ENCODE measurements at regions not wholly inside any gene's neighbourhood (a gene's known extent, or its start where the extent isn't known, plus 50 kb on each side); places are given as distances from the start of the nearest gene placed in this dataset.
"Not testable (repeated sequence)": the region's sequence is repeated elsewhere in the genome, so short reads cannot be mapped to it uniquely, and the experiment has no call there.

GRCh38 chr2:12617366-12617765, 99.4 kb upstream of the TRIB2 start:
- intact Hi-C loops (cut with DNase I): no loop called here
- no peak for DNase-seq (ENCODE audit: low spot score)

- intact Hi-C loops (cut with DNase I): no loop called here
- DNase-seq (ENCODE audit: low spot score): no peak
Measured at GRCh38 chr2:12617853-12618252, 98.9 kb upstream of the TRIB2 start.

GRCh38 chr2:12618576-12618975, 98.2 kb upstream of the TRIB2 start:
- intact Hi-C loops (cut with DNase I): no loop called here
- DNase-seq (ENCODE audit: low spot score): no peak

- intact Hi-C loops (cut with DNase I): no loop called here
- DNase-seq (ENCODE audit: low spot score): no peak
Measured at GRCh38 chr2:12619975-12620374, 96.8 kb upstream of the TRIB2 start.

- DNase-seq (ENCODE audit: low spot score): no peak
- intact Hi-C loops (cut with DNase I): no loop called here
Measured at GRCh38 chr2:12620759-12621158, 96.0 kb upstream of the TRIB2 start.

GRCh38 chr2:12623051-12623450, 93.7 kb upstream of the TRIB2 start:
- DNase-seq (ENCODE audit: low spot score): no peak
- intact Hi-C loops (cut with DNase I): no loop called here

- no peak for DNase-seq (ENCODE audit: low spot score)
- intact Hi-C loops (cut with DNase I): no loop called here
Measured at GRCh38 chr2:12624384-12624783, 92.4 kb upstream of the TRIB2 start.

- intact Hi-C loops (cut with DNase I): no loop called here
Measured at GRCh38 chr2:12624905-12625598, 91.7 kb upstream of the TRIB2 start.

GRCh38 chr2:12628541-12628940, 88.2 kb upstream of the TRIB2 start:
- DNase-seq (ENCODE audit: low spot score); intact Hi-C loops (cut with DNase I): not testable (repeated sequence)

More at GRCh38 chr2:12624905-12625598, 91.7 kb upstream of the TRIB2 start:
- DNase-seq (ENCODE audit: low spot score): no peak

GRCh38 chr2:12636837-12637581, 79.7 kb upstream of the TRIB2 start:
- DNase-seq (ENCODE audit: low spot score): no peak
- intact Hi-C loops (cut with DNase I): no loop called here

- no peak for DNase-seq (ENCODE audit: low spot score)
- intact Hi-C loops (cut with DNase I): no loop called here
Measured at GRCh38 chr2:12637754-12638153, 79.0 kb upstream of the TRIB2 start.

- no peak for DNase-seq (ENCODE audit: low spot score)
- intact Hi-C loops (cut with DNase I): no loop called here
Measured at GRCh38 chr2:12641441-12641840, 75.3 kb upstream of the TRIB2 start.

- intact Hi-C loops (cut with DNase I): no loop called here
- DNase-seq (ENCODE audit: low spot score): no peak
Measured at GRCh38 chr2:12642332-12642731, 74.4 kb upstream of the TRIB2 start.

GRCh38 chr2:12642859-12643258, 73.9 kb upstream of the TRIB2 start:
- DNase-seq (ENCODE audit: low spot score): no peak
- intact Hi-C loops (cut with DNase I): no loop called here

GRCh38 chr2:12649602-12650400, 66.9 kb upstream of the TRIB2 start:
- DNase-seq (ENCODE audit: low spot score): no peak
- intact Hi-C loops (cut with DNase I): no loop called here

- DNase-seq (ENCODE audit: low spot score): no peak
Measured at GRCh38 chr2:12651641-12652040, 65.1 kb upstream of the TRIB2 start.

GRCh38 chr2:12652723-12653122, 64.0 kb upstream of the TRIB2 start:
- intact Hi-C loops (cut with DNase I): no loop called here
- DNase-seq (ENCODE audit: low spot score): no peak

More at GRCh38 chr2:12651641-12652040, 65.1 kb upstream of the TRIB2 start:
- intact Hi-C loops (cut with DNase I): no loop called here

- intact Hi-C loops (cut with DNase I): no loop called here
- no peak for DNase-seq (ENCODE audit: low spot score)
Measured at GRCh38 chr2:12657560-12657959, 59.2 kb upstream of the TRIB2 start.

GRCh38 chr2:12658310-12658945, 58.3 kb upstream of the TRIB2 start:
- DNase-seq (ENCODE audit: low spot score): no peak
- intact Hi-C loops (cut with DNase I): no loop called here

- DNase-seq (ENCODE audit: low spot score): no peak
- intact Hi-C loops (cut with DNase I): no loop called here
Measured at GRCh38 chr2:12661489-12661888, 55.2 kb upstream of the TRIB2 start.
